Mesodermal cell (in vitro differentiated cells): ENCODE measurements at regions not wholly inside any gene's neighbourhood (a gene's known extent, or its start where the extent isn't known, plus 50 kb on each side); places are given as distances from the start of the nearest gene placed in this dataset.

Experiments used
- H3K27ac ChIP-seq: 2 replicates; pipeline ENCODE4 v1.7.0; 2013; ENCODE audit warnings: mild to moderate bottlenecking, low read depth, low read length, moderate library complexity; ENCODE audit not compliant: severe bottlenecking
- H3K36me3 ChIP-seq: 2 replicates; pipeline ENCODE4 v1.7.1; 2013; ENCODE audit warnings: mild to moderate bottlenecking, low read length, moderate library complexity; ENCODE audit not compliant: control insufficient read depth, insufficient read depth
- H3K4me1 ChIP-seq: one replicate; pipeline ENCODE4 v1.7.1; 2013; ENCODE audit warnings: mild to moderate bottlenecking, low read length; ENCODE audit not compliant: insufficient read depth, control insufficient read depth, poor library complexity, severe bottlenecking
- H3K4me3 ChIP-seq: 2 replicates; pipeline ENCODE4 v1.7.0; 2013; ENCODE audit warnings: low read length, control low read depth, mild to moderate bottlenecking; ENCODE audit not compliant: insufficient read depth, poor library complexity, severe bottlenecking; ENCODE audit errors: extremely low read depth
- H3K9me3 ChIP-seq: 2 replicates; pipeline ENCODE4 v1.7.1; 2013; ENCODE audit warnings: mild to moderate bottlenecking, low read length, moderate library complexity; ENCODE audit not compliant: control insufficient read depth
- WGBS, 2 experiments: methylation state at CpG; one replicate each; pipeline ENCODE4 v1.1.5; 2013; ENCODE audit warnings: missing lambda C conversion rate in 2 of 2; ENCODE audit not compliant: insufficient coverage in 2 of 2; 5-methylcytosine and 5-hydroxymethylcytosine counted together

DNA sequence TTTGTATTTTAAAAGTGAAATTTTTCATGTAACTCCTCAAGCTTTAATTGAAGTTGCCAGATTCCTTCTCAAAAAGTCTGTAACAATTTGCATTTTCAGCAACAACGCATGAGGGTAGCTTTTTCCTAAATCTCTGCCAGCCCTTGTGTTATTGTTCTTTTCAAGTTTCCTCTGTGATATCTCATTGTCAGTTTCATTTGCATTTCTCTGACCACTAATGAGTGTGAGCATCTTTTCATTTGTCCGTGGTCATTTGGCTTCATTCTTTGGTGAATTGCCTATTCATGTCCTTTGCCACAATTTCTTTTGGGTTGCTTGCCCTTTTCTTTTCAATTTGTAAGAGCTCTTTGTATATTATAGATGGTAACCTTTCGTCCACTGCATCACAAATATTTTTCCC, 68.0 kb upstream of the NKD1 start:
- Histone ChIP-seq H3K27ac (no peak overlapping the region), H3K9me3 (peaks cover 14% of the 10 kb centered on the region), H3K4me3 (no peak overlapping the region), H3K4me1 (no peaks in the 10 kb centered on the region), H3K36me3 (no peaks in the 10 kb centered on the region)
- WGBS, 2 experiments: 60 to 61% methylated on average over 1 to 2 of the region's 3 CpGs

- Histone ChIP-seq H3K27ac (no peak overlapping the region), H3K36me3 (no peaks in the 10 kb centered on the region), H3K4me3 (no peak overlapping the region), H3K4me1 (no peaks in the 10 kb centered on the region), H3K9me3 (peaks cover 11% of the 10 kb centered on the region)
- WGBS, 2 experiments: 83% methylated on average over 5 of the region's 5 CpGs; no CpG with 5 or more reads in 1 of the 2 experiments
These were observed 68.4 kb upstream of the NKD1 start for GRCh38 chr16:50479771-50480170.

DNA sequence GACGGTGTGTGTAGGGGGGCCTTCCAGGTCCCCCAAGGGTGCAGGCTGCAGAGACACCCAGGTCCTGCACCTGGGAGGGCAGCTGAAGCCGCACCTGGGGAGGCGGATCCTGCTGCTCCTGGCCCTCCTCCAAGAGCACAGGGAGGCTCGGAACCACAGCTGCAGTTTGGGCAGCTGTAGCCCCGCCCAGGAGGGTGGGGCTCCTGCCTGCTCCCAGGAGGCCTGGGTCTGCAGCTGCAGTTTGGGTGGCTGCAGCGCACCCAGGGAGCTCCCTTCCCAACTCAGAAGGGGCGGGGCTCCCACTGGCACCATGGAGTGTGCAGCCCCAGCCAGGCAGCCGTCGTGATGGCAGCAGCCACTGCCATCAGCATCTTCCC, 69.4 kb upstream of the NKD1 start:
- 93% methylated on average over 7 to 9 of the region's 9 CpGs for WGBS, 2 experiments
- Histone ChIP-seq H3K9me3 (peaks cover under 1% of the 10 kb centered on the region), H3K36me3 (no peaks in the 10 kb centered on the region), H3K27ac (no peak overlapping the region), H3K4me1 (peaks cover 1% of the 10 kb centered on the region), H3K4me3 (no peak overlapping the region)

DNA sequence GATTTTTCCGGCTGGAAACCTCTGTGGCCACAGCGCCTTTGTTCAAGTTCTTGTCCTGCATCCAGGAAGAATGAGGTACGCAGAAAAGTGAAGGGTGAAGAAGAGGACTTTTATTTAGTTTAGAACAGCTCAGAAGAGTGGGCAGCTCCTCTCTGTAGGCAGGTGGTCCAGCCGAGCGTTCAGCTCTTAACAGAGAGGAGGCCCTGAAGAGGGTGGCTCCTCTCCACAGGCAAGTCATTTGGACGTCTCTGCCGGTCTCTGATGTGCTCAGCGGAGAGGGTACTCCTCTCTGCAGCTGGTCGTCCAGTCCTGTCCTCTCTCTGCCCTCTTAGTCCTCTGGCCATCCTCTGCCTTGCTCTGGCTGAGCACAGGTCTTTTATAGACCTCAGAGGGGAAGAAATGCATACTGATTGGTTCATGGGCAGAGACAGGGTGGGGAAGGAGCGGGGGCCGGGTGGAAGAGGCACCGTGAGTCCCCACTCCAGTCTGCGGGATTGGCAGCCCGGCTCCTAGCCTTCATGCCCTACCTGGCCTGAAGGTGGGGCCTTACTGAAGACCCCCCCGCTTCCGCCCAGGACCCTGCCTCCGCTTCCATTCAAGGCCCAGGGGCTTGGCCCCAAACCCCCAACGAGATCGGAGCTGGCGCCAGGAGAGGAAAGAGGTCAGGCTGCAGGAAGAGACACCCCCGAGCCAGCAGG, 70.0 kb upstream of the NKD1 start:
- Histone ChIP-seq H3K9me3 (no peaks in the 10 kb centered on the region), H3K36me3 (no peaks in the 10 kb centered on the region), H3K4me1 (peaks cover 7% of the 10 kb centered on the region), H3K27ac (no peak overlapping the region), H3K4me3 (no peak overlapping the region)
- 92 to 94% methylated on average over 20 to 21 of the region's 21 CpGs for WGBS, 2 experiments

GRCh38 chr16:50476486-50477255, 71.5 kb upstream of the NKD1 start:
- peaks cover 11% of the 10 kb centered on the region for H3K4me1 ChIP-seq
- no peaks in the 10 kb centered on the region for H3K36me3 ChIP-seq
- no peak overlapping the region for H3K4me3 ChIP-seq
- WGBS, 2 experiments: 92% methylated on average over 8 to 11 of the region's 14 CpGs
- H3K27ac ChIP-seq: no peak overlapping the region
- H3K9me3 ChIP-seq: no peaks in the 10 kb centered on the region

GRCh38 chr16:50475170-50475569, 73.0 kb upstream of the NKD1 start:
- Histone ChIP-seq H3K4me3 (no peak overlapping the region), H3K9me3 (no peaks in the 10 kb centered on the region), H3K27ac (no peak overlapping the region), H3K4me1 (peaks cover 11% of the 10 kb centered on the region), H3K36me3 (no peaks in the 10 kb centered on the region)
- WGBS, 2 experiments: 80 to 100% methylated on average over 1 to 2 of the region's 3 CpGs

- 80 to 100% methylated on average over 1 of the region's 2 CpGs for WGBS, 2 experiments
- H3K36me3 ChIP-seq: no peaks in the 10 kb centered on the region
- no peak overlapping the region for H3K4me3 ChIP-seq
- H3K9me3 ChIP-seq: no peaks in the 10 kb centered on the region
- H3K4me1 ChIP-seq: peaks cover 18% of the 10 kb centered on the region
- H3K27ac ChIP-seq: no peak overlapping the region
These were observed 74.1 kb upstream of the NKD1 start for GRCh38 chr16:50474138-50474537.

GRCh38 chr16:50473356-50473945, 74.7 kb upstream of the NKD1 start:
- H3K36me3 ChIP-seq: no peaks in the 10 kb centered on the region
- peaks cover 20% of the 10 kb centered on the region for H3K4me1 ChIP-seq
- H3K27ac ChIP-seq: no peak overlapping the region
- H3K9me3 ChIP-seq: no peaks in the 10 kb centered on the region
- whole genome bisulfite sequencing, 2 experiments: 85 to 89% methylated on average over 2 to 4 of the region's 6 CpGs
- H3K4me3 ChIP-seq: no peak overlapping the region

- WGBS, 2 experiments: 100% methylated on average over 1 of the region's 1 CpG
- H3K4me1 ChIP-seq: peaks cover 24% of the 10 kb centered on the region
- no peaks in the 10 kb centered on the region for H3K9me3 ChIP-seq
- H3K27ac ChIP-seq: no peak overlapping the region
- no peak overlapping the region for H3K4me3 ChIP-seq
- H3K36me3 ChIP-seq: no peaks in the 10 kb centered on the region
These were observed 75.7 kb upstream of the NKD1 start for GRCh38 chr16:50472472-50472871.

DNA sequence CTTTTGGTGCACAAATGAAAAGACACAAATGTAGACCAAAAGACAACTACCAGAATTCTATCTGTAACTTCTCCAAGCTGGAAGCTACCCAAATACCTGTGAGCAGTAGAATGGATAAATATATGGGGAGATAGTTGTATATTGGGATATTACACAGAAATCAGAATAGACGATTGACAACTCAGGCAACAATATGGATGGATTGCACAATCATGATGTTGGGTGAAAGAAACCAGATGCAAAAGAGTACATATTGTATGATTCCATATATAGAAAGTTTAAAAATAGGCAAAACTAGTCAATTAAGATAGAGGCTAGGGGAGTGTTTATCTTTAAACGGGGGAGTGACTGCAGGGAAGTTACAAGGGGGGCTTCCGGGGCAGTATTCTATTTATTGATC, 77.5 kb upstream of the NKD1 start:
- peaks cover 25% of the 10 kb centered on the region for H3K4me1 ChIP-seq
- no peaks in the 10 kb centered on the region for H3K36me3 ChIP-seq
- H3K9me3 ChIP-seq: no peaks in the 10 kb centered on the region
- WGBS, 2 experiments: 81 to 100% methylated on average over 1 to 3 of the region's 3 CpGs
- no peak overlapping the region for H3K4me3 ChIP-seq
- H3K27ac ChIP-seq: no peak overlapping the region
